Activated T-cell treated with anti-CD3 and anti-CD28 coated beads, Interleukin-2, amount 50 U/mL, for 48 hours (primary cell): ENCODE measurements at regions not wholly inside any gene's neighbourhood (a gene's known extent, or its start where the extent isn't known, plus 50 kb on each side); places are given as distances from the start of the nearest gene placed in this dataset.
"Not testable (repeated sequence)": the region's sequence is repeated elsewhere in the genome, so short reads cannot be mapped to it uniquely, and the experiment has no call there.

Source experiments
- DNase-seq, 2 experiments: peaks; one replicate each; pipeline ENCODE4 v3.0.0-alpha.2; 2020

DNA sequence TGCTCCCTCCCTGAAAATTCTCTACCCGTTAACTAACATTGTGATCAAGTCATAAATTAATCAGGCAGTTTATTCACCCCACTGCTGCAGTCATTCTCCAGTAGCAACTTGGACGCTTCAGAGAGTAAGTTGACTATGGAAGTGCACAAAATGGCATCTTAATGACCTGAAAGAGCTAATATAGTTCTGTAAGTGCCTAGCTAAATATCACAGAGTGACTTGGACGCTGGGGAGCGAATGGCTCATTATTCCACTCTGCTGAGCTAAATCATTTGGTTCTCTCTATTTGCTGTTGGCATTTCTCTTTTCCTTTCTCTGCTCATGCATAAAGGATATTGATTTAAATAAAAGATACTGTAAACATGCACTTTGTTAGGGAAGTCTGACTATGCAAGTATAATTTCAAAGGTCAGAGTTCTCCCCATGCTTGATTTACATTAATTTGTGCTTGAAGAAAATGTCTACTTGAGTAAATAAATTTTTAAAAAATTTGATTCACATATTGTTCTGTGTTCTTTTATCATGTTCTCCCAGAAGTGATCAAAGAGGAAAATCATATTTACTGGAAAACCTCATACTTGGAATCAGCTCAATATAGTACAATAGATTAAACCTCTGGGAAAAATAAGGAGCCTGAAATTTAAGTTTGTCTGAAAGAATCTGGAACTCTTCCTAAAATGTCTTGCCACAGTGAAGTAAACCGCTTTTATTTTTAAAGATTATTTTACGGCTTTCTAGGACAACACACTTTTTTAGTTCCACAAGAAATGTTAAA, 169.5 kb upstream of the HAPLN1 start:
- no peak for DNase-seq

DNA sequence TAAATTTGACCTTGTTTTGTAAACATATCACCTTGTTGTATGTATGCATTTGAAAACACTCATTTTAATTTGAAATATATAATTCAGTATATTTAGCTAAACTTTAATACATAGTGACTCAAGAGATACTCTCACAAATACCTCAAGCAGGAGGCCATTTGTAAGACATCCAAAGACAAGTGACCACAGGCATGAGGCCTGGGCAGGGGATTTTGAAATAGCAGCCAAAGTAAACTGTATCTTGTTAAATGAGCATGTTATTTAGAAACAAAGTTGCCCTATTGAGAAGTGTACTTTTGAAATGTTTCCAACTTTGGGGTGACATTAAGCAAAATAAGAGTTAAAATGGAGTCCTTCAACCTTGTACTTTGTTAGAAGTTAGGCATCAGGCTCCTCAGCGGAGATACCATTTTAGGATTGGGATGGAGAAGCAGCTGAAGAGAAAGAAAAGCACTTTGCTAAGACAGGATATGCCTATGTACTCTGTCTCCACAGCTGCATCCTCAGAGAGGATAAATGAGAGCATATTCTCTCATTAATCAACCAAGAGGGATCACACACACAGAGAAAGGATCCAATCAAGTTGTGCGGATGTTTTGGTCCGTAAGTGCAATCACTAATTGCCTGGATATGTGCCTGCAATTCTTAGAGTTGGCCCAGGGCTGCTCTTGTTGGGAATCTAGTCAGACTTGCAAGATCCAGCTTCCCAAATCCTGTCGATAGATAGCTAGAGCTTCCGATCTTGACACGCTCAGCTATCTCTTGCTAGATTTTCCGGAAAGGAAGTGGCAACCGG, 157.5 kb upstream of the HAPLN1 start:
- no peak for DNase-seq

DNA sequence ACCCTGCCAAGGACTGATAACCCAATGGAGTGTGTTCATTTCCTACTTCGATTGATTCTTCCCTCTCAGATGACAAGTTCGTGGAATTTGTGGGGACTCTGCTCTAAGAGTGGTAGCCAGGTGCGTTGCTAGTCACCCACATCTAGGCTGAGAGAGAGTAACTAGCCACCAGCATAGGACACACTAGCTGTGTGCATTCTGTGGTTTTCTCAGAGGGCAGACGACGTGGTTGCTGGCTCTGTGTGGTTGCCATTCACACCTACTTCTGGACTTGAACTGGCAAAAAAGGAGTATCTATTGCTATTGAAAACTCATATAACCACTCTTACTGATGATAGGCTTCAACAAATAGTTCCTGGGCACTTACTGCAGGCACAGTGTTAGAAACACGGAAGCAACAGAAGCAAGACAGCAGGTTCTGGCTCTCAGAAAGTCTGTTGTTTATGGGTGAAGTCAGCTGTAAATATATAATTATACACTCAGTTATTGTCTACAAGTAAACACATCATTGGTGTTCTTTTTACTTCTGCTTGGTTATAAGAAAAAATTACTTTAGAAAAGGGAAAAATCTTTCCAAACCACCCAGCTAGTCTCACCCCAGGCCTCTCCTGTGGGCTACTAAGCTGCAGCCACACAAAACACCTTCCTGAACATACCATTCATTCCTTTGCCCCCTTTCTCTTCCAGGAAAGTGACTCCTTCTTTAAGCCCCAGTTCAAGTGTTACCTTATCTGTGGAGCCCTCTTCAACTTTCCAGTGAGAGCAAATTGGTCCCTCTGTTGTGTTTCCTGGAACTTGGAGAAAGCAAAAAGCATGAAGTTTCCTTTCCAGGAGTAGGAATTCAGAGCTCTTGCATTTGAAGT, 151.1 kb upstream of the HAPLN1 start:
- no peak for DNase-seq

DNA sequence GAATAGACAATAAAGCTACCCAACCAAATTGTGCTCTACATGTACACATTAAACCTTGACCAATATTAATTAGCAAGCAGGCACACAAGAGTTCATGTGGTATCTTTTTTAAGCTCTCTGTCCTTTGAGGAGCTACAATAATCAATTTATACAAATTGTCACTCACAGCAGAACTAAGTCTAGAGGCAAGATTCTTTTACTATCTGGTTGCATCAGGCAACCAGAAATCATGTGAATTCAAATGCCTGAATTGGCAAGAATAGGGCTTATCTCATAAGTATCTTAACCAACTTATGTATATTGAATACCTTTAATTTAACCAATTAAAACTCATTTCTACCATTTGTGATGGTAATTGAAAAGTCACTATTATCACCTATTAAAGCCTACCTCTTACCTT, 145.5 kb upstream of the HAPLN1 start:
- DNase-seq = no peak

DNA sequence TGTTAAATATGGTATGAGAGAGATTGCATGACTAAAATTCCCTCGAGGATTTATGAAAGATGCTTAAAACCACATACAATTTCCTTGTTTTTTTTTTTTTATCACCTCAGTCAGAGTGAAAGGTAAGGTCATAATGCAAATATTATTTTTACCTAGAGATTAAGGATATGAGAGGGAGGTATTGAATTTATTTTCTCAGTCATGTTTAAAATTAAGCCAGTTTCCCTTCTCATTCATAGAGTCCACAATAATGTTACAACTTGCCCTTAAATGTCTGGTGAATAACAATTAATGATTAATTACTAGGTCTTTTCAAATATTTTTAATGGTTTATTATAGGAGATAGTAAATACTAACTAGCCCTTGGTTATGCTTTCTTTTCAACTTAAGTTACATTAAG, 144.9 kb upstream of the HAPLN1 start:
- no peak for DNase-seq

DNA sequence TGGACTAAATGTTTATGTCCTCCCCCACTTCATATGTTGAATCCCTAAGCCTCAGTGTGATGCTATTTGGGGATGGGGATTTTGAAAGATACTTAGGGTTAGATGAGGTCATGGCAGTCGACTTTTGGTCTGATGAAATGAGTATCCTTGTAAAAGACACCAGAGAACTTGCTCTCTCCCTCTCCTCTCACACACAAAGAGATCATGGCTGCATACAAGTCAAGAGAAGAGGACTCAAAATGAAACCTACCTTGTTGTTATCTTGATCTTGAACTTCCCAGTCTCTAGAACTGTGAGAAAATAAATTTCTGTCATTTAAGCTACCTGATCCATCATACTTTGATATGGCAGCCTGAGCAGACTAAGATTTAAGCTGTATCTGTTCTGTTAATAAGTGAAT, 144.0 kb upstream of the HAPLN1 start:
- no peak for DNase-seq

DNA sequence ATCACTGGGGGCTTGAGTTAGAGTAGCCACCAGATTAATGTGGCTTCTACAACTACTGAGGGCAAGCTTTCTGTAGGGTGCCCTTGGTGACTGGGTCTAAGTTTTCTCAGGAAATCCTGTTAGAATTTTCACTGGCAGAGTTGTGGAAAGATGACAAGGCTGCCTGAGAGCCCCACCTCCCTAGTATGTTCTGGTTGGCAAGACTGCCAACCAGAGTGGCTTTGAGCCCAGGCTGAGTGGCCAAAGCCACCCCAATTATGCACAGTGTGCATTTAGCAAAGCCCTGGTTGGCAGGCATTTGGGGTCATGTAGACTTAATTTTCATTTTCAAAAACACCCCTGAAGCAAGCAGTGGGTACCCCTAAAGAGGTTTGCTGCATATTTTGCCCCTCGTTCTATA, 136.7 kb upstream of the HAPLN1 start:
- DNase-seq = no peak

DNA sequence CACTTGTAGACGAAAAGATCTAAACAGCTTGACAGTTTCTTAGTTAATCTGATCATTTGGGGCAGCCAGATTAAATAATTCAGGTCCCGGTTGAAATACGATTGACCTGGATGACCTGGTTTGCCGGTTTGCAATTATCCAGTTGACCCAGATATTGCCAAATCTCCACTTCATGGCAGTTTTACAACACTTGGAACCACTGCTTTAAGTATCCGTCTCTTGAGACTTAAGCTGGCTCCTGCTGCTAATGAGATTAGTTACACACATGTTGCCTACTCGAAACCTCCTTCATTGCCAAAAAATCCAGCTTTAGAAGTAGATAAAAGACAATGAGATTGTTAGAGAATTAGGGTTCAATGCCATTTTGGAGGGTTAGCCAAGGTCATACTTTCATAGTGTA, 136.2 kb upstream of the HAPLN1 start:
- no peak for DNase-seq

DNA sequence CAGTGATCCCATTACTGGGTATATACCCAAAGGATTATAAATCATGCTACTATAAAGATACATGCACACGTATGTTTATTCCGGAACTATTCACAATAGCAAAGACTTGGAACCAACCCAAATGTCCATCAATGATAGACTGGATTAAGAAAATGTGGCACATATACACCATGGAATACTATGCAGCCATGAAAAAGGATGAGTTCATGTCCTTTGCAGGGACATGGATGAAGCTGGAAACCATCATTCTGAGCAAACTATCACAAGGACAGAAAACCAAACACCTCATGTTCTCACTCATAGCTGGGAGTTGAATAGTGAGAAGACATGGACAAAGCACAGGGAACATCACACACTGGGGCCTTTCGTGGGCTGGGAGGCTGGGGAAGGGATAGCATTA, 129.8 kb upstream of the HAPLN1 start:
- DNase-seq = not testable (repeated sequence)

DNA sequence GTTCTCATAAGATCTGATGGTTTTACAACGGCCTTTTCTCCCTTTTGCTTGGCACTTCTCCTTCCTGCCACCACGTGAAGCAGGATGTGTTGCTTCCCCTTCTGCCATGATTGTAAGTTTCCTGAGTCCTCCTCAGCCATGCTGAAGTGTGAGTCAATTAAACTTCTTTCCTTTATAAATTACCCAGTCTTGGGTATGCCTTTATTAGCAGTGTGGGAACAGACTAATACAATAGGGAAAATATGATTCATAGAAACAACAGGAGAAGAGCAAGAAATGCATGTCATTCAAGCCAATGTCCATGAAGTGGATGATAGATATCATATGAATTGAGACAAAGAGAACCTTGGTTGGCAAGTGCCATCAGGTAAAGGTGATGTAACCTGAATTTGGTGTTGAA, 128.3 kb upstream of the HAPLN1 start:
- DNase-seq = no peak

DNA sequence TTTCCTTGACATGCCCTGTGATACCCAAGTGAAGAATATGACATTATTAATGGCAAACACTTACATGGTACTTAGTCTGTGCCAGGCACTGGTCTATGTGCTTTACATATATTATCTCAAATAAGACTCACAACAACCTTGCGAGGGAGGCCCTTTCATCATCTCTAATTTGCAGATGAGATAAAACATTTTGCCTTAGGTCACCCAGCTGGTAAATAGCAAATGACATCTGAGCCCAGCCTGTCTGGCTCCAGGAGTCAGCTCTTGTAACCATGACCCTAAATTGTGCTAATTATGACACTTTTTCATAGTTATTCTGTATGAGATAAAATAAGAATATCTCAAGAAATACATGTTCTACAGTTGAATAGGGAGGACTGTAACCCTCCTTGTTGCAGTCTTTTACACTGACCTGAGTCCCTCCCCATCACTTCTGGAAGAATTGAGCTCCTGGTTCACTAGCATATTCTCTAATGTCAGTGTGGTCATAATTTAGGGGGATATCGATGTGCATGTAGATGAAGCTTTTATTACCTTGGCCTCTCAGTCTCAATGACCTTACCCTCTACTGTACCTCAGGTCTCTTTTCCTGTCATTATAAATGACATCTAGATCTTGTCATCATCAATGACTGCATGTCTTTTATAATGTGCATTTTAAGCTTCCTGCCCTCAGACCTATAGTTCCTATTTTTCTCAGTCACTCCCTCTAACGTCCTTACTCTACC, 126.1 kb upstream of the HAPLN1 start:
- DNase-seq = no peak

DNA sequence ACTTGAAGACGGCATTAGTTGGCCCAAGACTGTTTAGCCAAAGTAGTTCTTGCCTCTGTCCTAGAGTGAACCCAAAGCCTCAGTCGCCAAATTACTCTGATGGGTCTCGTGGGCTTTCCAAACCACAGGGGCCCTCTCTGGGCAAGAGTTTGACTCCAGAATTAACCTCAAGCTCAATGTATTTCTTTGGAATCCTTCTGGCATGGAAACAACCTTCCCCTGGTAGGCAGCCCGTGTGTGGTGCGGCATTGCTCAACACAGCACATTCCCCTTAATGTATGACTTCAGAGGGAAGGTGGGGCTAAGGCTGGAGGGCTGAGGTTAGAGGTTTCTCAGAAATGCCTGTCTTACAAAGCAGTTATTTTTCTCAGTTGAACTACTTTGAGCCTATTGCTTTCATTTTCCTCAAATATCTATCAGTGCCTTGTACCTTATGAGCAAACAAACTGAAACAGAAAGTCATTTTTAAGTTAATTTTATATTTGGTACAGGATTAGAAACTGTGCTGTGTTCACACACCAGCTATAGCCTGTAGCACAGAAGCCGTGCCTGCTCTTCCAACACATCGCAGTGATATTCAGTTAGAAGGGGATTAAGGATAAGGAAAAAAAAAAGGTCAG, 123.9 kb upstream of the HAPLN1 start:
- DNase-seq = peak; percentile 16 to 18

DNA sequence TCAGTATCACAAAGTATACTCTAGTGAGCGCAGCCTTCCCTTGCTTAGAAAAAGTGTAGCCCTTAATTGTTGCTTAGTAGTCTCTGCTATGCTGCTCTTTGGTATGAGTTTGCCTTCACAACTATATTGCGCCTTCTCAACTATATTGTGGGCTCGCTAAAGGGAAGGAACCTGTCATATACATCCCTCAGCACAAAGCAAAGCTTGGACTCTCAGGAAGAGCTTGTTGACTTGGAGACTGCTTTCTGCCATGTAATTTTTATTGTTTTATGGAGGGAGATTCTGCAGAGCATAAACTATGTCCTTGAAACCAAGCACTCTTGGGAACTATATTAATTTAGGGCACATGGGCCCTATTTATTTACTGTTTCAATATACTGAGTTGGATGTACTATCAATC, 119.1 kb upstream of the HAPLN1 start:
- no peak for DNase-seq

DNA sequence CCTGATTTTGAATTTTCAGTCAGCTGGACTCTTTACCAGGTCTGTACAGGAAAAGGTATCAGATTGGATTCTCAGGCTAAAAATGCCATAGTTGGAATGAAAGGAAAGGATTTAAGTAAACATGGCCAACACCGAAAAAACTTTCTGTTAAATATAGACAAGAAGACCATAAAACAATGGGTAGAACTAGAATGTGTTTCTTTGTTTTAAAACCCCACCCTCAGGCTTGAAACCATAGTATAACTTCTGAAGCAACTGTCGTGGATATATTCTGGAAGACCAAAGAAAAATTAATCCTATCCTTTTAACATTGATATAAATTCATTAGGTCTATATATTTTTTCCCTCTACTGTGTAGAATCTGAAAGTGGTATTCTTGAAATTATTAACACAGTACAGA, 118.6 kb upstream of the HAPLN1 start:
- DNase-seq = no peak

DNA sequence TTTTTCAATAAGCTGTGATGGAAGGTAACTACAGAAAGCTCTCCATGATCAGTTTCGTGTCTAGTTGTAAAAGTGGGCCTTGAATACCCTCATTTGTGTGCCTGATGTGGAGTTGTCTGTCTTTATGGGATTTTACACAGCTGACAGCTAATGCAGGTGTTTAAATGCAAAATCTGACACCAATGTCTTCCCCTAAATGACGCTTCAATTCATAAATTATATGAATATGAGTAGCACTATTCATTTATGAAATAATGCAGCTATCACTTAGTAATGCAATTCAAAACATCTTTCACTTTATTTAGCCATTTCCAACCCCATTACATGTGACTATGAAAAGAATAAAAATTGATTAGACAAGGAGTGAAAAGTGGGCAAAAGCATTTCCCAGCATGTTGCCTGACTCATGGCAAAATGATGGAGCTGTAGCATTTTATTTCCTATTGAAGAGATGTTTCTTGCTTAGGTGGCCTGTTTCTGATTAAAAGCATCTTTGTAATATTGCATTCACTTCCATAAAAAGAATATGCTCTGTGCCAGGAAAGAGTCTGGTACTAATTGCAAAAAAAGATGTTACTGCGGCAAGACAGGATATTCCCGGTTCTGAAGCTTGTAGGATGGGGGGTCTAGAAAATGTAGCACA, 116.7 kb upstream of the HAPLN1 start:
- no peak for DNase-seq

DNA sequence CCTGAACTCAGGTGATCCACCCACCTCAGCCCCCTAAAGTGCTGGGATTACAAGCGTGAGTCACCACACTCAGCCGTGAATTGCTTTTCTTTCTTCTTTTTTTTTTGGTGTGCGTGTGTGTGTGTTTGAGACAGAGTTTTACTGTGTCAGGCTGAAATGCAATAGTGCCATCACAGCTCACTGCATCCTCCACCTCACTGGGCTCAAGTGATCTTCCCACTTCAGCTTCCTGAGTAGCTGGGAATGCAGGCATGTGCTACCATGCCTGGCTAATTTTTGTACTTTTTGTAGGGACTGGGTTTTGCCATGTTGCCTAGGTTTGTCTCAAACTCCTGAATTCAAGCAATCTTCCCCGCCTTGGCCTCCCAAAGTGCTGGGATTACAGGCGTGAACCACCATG, 113.7 kb upstream of the HAPLN1 start:
- DNase-seq = no peak

DNA sequence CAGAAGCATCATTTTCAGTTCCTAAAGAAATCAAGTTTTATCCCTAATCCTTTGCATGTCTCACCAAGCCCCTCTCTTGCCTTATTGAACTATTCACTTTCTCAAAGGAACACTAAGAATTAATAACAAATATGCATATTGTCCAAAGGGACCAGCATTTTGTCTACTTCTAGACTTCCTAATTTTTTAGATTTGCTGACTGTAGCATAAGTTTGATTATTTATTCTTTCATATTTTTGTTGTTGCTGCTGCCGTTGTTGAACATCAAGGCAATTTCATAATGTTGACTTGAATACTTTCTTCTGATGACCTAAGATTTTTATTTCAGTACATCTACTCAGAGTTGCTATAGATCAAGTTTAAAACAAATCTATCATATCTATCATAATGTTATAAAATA, 111.2 kb upstream of the HAPLN1 start:
- DNase-seq = no peak

DNA sequence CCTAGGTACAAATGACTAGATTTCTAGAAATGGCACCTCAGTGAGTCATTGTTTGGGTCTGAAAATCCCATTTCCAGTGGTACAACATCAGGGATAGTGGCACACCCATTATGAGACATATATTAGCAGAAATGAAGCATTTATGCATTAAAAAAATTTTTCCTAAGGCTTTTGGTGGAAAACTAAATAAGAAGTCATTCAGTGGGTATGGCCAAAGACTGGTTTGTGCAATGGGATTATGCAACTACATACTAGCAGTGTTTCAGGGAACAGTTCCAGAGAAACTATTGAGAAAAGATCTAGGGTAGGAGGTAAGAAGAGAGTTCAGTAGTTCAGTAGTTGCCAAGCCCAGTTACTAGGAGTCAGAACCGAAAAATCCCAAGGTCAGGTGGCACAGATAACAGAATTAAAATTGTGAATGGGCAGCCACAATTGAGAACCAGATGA, 106.5 kb upstream of the HAPLN1 start:
- no peak for DNase-seq

DNA sequence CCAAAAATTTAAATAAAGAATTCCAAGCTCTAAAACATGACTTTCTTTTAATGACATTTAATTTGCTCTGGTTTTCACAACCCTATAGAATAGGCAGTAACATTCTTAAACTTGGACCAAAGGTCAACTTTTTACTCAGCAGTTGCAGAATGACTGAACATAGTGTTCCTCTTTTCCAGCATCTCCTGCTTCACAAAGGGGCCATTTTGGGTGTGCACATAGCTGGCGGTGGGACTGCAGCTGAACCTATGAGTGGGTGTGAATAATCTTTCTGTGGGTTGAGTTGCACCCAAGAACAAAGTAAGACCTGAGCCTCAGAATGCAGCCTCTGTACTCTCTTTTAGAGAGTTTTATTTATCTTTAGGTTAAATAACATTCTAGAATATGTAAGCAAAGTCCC, 96.9 kb upstream of the HAPLN1 start:
- DNase-seq = no peak

DNA sequence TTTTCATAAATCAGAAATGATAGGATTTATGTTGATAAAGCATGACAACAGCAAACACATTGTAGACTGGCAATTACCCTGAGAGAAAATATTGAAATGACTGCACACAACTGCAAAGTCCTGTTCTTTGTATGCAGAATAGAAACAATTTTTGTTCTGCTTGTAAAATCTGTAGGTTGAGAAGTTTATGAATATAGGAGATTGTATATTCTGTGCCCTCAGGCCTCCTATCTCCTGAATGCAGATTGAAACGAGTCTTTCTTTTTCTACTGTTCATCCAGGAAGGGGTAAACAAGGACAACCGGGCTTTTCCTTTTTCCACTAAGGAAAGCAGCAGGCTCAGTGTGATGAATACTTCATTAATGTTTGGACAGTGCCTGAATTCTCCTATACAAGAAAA, 95.0 kb upstream of the HAPLN1 start:
- no peak for DNase-seq

DNA sequence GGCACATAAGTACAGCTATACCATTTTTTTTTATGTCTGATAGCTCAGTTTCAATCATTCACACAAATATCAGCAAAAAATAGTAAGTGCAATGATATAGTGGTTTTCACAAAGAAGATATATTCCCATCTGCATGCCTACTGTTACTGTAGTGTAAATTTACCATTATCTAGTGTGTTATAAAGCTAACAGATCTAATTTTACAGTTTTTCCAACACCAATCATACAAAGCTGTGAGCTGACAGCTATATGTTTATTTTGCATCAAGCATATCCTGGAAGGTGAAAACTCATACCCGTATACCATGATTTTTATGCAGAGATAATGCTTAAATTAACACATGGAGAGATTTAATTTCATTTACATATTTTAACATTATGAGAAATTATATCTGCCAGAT, 89.9 kb upstream of the HAPLN1 start:
- DNase-seq = no peak

DNA sequence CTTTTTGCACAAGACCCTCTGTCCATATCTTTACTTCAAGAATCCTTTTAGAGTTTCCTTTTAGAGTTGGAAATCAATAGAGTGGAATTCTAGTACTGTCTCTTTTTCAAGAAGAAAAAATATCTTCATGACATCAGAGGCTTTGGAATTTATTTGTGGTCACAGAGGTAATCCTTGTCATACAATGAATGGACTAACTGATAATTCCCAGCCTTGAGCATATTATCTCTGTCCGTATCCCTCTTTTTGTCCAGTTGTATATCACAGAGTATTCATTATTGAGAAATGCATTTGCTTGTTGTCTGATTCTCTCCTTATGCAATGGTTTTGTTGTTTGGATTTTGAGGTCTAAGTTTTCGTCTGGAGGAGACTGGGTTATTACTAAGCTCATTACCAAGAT, 82.0 kb upstream of the HAPLN1 start:
- no peak for DNase-seq
